AG09319 (cell line): ENCODE measurements at regions not wholly inside any gene's neighbourhood (a gene's known extent, or its start where the extent isn't known, plus 50 kb on each side); places are given as distances from the start of the nearest gene placed in this dataset.

Source experiments
- DNase-seq: peaks from one replicate; pipeline ENCODE4 v3.0.0-alpha.2; 2010; ENCODE audit warnings: low read depth; ENCODE audit errors: extremely low read depth
- TF ChIP-seq, protein P1 (sequence below): IDR thresholded peaks from 2 replicates; pipeline ENCODE4 v1.5.1; 2011; ENCODE audit warnings: low read depth, mild to moderate bottlenecking, inconsistent platforms, low read length, moderate library complexity

DNA sequence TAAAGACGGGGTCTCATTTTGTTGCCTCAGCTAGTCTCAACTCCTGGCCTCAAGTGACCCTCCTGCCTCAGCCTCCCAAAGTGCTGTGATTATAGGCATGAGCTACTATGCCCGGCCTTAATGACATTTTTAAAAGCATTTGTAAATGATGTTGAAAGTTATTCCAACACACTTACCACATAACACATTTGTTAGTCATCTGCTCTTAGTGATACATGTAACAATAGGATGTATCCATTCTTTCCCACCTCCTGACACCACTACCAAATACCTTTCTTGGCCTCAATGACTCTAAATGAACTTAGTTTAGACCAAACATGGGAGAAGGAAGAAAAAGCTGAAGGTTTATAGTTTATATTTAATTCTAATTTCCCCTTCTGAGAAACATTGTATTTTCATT lies 59.8 kb upstream of the MEDAG start:
- TF ChIP-seq, protein P1, sequence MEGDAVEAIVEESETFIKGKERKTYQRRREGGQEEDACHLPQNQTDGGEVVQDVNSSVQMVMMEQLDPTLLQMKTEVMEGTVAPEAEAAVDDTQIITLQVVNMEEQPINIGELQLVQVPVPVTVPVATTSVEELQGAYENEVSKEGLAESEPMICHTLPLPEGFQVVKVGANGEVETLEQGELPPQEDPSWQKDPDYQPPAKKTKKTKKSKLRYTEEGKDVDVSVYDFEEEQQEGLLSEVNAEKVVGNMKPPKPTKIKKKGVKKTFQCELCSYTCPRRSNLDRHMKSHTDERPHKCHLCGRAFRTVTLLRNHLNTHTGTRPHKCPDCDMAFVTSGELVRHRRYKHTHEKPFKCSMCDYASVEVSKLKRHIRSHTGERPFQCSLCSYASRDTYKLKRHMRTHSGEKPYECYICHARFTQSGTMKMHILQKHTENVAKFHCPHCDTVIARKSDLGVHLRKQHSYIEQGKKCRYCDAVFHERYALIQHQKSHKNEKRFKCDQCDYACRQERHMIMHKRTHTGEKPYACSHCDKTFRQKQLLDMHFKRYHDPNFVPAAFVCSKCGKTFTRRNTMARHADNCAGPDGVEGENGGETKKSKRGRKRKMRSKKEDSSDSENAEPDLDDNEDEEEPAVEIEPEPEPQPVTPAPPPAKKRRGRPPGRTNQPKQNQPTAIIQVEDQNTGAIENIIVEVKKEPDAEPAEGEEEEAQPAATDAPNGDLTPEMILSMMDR, result no peak
- no peak for DNase-seq

GRCh38 chr13:30846866-30847265 lies 59.2 kb upstream of the MEDAG start:
- no peak for DNase-seq
- TF ChIP-seq, protein P1, result no peak

DNA sequence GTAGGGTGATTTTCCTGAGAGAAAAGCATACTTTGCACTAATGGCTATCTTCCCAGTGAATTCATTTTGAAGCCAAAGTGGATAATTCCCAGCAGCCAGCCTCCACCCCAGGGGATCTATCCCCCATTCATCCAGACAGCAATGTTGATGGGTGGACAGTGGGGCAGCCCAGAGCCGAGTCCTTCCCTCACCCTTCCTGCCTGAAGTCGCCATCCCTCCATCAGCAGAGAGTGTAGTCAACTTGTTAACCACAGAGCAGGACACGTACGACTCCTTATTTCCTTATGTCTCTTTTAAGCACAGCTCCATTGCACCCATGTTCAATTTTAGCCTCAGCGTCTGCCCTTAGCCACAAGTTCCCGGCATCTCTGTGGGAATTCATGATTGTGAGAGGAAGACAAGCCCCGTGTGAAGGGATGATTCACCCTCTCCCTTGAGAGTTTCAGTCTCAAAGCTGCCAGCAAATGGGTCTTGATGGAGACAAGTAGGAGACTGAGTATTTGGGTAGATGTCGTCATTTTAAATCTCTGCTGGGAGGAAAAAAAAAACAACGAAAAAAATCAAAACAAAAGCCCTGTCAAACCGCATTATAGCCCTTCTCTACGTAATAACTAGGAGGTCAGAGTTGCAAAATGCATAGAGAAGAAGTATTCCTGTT lies 58.3 kb upstream of the MEDAG start:
- TF ChIP-seq, protein P1, result no peak

DNA sequence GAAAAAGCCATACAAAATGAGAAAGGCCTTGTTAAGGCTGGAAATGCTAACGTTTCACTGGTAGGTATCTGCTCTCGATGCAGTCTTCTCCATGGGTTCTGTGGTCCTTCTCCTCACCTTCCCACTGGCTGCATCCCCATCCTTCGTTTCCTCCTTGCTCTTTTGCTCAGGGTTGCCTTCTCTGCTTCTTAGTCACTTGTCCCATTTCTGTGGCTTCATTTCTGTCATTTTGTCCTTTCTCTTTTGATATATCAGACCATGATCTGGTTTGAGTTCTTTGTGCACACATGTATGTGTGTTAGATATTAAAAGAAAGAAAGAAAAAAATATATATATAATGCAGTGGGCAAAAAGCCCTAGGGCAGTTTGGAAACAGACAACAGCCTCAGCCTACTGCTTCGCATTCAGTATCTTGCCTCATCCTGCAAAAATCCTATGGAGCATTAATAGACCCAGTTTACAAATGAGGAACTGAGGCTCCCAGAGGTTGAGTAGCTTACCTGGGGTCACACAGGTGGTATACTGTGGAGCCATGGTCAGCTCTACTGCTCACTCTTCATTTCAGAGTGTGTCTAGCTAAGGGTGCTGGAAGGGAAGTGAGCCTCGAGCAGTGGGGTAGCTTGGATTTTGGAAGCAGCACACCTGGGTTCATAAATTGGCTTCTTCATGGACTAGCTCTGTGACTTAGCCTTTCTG lies 57.6 kb upstream of the MEDAG start:
- DNase-seq, result no peak
- TF ChIP-seq, protein P1, result no peak

More for the DNA sequence above, 58.3 kb upstream of the MEDAG start:
- DNase-seq, result peak; percentile 87

DNA sequence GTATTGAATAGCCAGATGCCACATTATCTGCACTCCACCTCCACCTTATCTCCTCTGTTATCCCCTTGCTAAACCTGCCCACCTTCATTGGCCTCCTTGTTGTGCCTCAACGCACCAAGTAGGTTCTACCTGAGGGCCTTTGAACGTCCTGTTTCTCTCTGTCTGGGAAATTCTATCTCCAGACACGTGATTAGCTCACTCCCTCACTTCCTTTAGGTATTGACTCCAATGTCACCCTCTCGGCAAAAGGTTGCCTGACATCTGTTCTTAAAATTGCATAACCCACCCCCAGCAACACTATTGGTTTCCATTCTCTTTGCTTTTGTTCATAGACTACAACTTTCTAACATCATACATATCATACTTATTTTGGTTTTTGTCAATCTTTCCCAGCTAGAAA lies 56.5 kb upstream of the MEDAG start:
- no peak for DNase-seq

GRCh38 chr13:30850204-30850866 lies 55.7 kb upstream of the MEDAG start:
- TF ChIP-seq, protein P1, result no peak
- no peak for DNase-seq

More for the DNA sequence above, 56.5 kb upstream of the MEDAG start:
- TF ChIP-seq, protein P1, result no peak

GRCh38 chr13:30850867-30851211 lies 55.2 kb upstream of the MEDAG start:
- TF ChIP-seq, protein P1, result no peak
- DNase-seq, result no peak
